HepG2 (cell line): ENCODE measurements at regions not wholly inside any gene's neighbourhood (a gene's known extent, or its start where the extent isn't known, plus 50 kb on each side); places are given as distances from the start of the nearest gene placed in this dataset.

ENCODE experiments used
- ATAC-seq: fragments of 200-7000 bp; cut with Tn5 transposase; 3 replicates; pipeline ENCODE4 v1.9.1; 2020; ENCODE audit warnings: mild to moderate bottlenecking, moderate library complexity
- BruUV-seq: library from RNA; stranded (reverse); fragments of 400-500 nt; replicated peaks from 2 replicates; lab custom pipeline; 2021; lab: Mats Ljungman, UMichigan
- CTCF ChIA-PET: fragments of 300-600 bp; formaldehyde crosslinking; extraction: SDS; loops from one replicate; lab custom pipeline; 2021; ENCODE audit warnings: low total read pairs, inconsistent platforms, low intra/inter-chr PET ratio; lab: Yijun Ruan, JAX
- POLR2A ChIA-PET: fragments of 350-600 bp; sonication (Branson Sonifier 250); formaldehyde crosslinking; loops from one replicate; lab custom pipeline; 2020; ENCODE audit warnings: antibody characterized with exemption, inconsistent platforms; lab: Yijun Ruan, JAX
- DNase-seq: peaks from one replicate; pipeline ENCODE4 v3.0.0-alpha.2; 2015; ENCODE audit warnings: low spot score
- FAIRE-seq: peaks from 3 replicates; lab custom pipeline; 2011; peaks lifted over from hg19 to GRCh38; lab: Jason Lieb, UNC
- H2AFZ ChIP-seq: one replicate; pipeline ENCODE4 v1.6.1; 2011; ENCODE audit warnings: low read length, inconsistent platforms
- H3K27ac ChIP-seq: fragments of 300-600 bp; 3 replicates; pipeline ENCODE4 v1.8.0; 2011; ENCODE audit warnings: mixed run types, mild to moderate bottlenecking, mixed read lengths, low read length, inconsistent platforms; ENCODE audit not compliant: insufficient read depth; ENCODE audit errors: extremely low read length
- H3K27me3 ChIP-seq, 2 experiments: fragments of 200-600 bp in 1 of 2; 2 replicates in 1 of 2; 3 replicates in 1 of 2; pipeline versions ENCODE4 v1.6.0 to v1.8.0; 2011; ENCODE audit warnings: low read length in 2 of 2, mild to moderate bottlenecking in 2 of 2, moderate library complexity in 2 of 2, inconsistent platforms in 1 of 2; ENCODE audit not compliant: insufficient read depth in 2 of 2, control insufficient read depth in 1 of 2
- H3K36me3 ChIP-seq, 2 experiments: fragments of 200-600 bp in 1 of 2; replicated peaks in 1 of 2; 2 replicates in 1 of 2; 3 replicates in 1 of 2; pipeline versions ENCODE4 v1.5.1 to v1.8.0; 2011; ENCODE audit warnings: low read length in 2 of 2, inconsistent platforms in 1 of 2; ENCODE audit not compliant: insufficient read depth in 2 of 2, control insufficient read depth in 1 of 2
- H3K4me1 ChIP-seq: 2 replicates; pipeline ENCODE4 v1.5.1; 2012; ENCODE audit warnings: low read length, inconsistent platforms; ENCODE audit not compliant: insufficient read depth
- H3K4me2 ChIP-seq: 2 replicates; pipeline ENCODE4 v1.6.0; 2011; ENCODE audit warnings: low read depth, low read length, inconsistent platforms
- H3K4me3 ChIP-seq, 3 experiments: fragments of 200-600 bp in 1 of 3; sonication (generic), shearing (Covaris generic) in 1 of 3; replicated peaks in 1 of 3; 2 replicates each; pipeline ENCODE4 v1.5.1; 2011 to 2016; ENCODE audit warnings: low read length in 3 of 3, inconsistent platforms in 2 of 3, low read depth in 2 of 3, mild to moderate bottlenecking in 2 of 3, control low read depth in 1 of 3, mixed read lengths in 1 of 3; ENCODE audit not compliant: insufficient read depth in 1 of 3
- H3K79me2 ChIP-seq: one replicate; pipeline ENCODE4 v1.6.1; 2011; ENCODE audit warnings: low read length, inconsistent platforms; ENCODE audit not compliant: insufficient read depth
- H3K9ac ChIP-seq: 2 replicates; pipeline ENCODE4 v1.6.0; 2011; ENCODE audit warnings: mild to moderate bottlenecking, low read depth, low read length, inconsistent platforms; ENCODE audit not compliant: insufficient read depth
- H3K9me3 ChIP-seq: 2 replicates; pipeline ENCODE4 v1.5.1; 2012; ENCODE audit warnings: mild to moderate bottlenecking, low read length
- H4K20me1 ChIP-seq: 2 replicates; pipeline ENCODE4 v1.6.0; 2011; ENCODE audit warnings: inconsistent platforms, mild to moderate bottlenecking, low read length, moderate library complexity; ENCODE audit not compliant: insufficient read depth
- CREB1 ChIP-seq, 2 experiments: fragments of 450-650 bp in 1 of 2; IDR thresholded peaks; 2 replicates each; pipeline ENCODE4 v1.6.1; 2016 to 2017; ENCODE audit warnings: control low read depth in 1 of 2, mild to moderate bottlenecking in 1 of 2, missing compliant biosample characterization in 1 of 2, missing genetic modification characterization in 1 of 2
- NCOA1 ChIP-seq: sonication (generic); formaldehyde crosslinking; IDR thresholded peaks from 2 replicates; pipeline ENCODE4 v1.9.0; 2021; ENCODE audit warnings: missing genetic modification reagents
- PAXIP1 ChIP-seq: sonication (generic); formaldehyde crosslinking; conservative IDR thresholded peaks from 2 replicates; pipeline ENCODE4 v1.4.0; 2020; ENCODE audit warnings: mild to moderate bottlenecking, missing genetic modification reagents, moderate library complexity
- SRSF9 ChIP-seq: fragments of 200-400 bp; formaldehyde crosslinking; IDR thresholded peaks from 2 replicates; pipeline ENCODE4 v1.6.1; 2018; ENCODE audit warnings: borderline replicate concordance, mild to moderate bottlenecking, low read depth, low read length; ENCODE audit not compliant: insufficient read depth, poor library complexity, severe bottlenecking
- ZFP82 ChIP-seq: sonication (generic); formaldehyde crosslinking; IDR thresholded peaks from 2 replicates; pipeline ENCODE4 v1.5.1; 2020; ENCODE audit warnings: mild to moderate bottlenecking, missing genetic modification reagents, borderline replicate concordance
- ZNF776 ChIP-seq: sonication (generic); formaldehyde crosslinking; IDR thresholded peaks from 2 replicates; pipeline ENCODE4 v1.4.0; 2020; ENCODE audit warnings: mild to moderate bottlenecking, missing genetic modification reagents
- WGBS: methylation state at CpG from one replicate; pipeline ENCODE4 v1.1.6; 2017; ENCODE audit warnings: low lambda C conversion rate; 5-methylcytosine and 5-hydroxymethylcytosine counted together
- in situ Hi-C: cut with HindIII; loops from 2 replicates; pipeline ENCODE4 v1.10.0; 2017; ENCODE audit warnings: low pct_unique_long_range_greater_than_20kb; ENCODE audit not compliant: extremely low pct_ligation_motif_present
- intact Hi-C: fragments of 100-400 bp; cut with micrococcal nuclease; formaldehyde crosslinking; loops from one replicate; pipeline ENCODE4 v1.10.0; 2022; ENCODE audit not compliant: unreplicated experiment
- TF ChIP-seq, protein P1 (sequence below): sonication (generic); formaldehyde crosslinking; IDR thresholded peaks from 2 replicates; pipeline ENCODE4 v1.4.0; 2020; ENCODE audit warnings: missing genetic modification reagents, borderline replicate concordance

GRCh38 chr19:27876489-27876888 is 1336.5 kb downstream of the UQCRFS1 start (continued):
- TF ChIP-seq ZNF776 (CRISPR knock-in tag) = no peak
- no peak for TF ChIP-seq ZFP82 (CRISPR knock-in tag)
- TF ChIP-seq SRSF9 = no peak
- no peak for TF ChIP-seq NCOA1 (CRISPR knock-in tag)

DNA sequence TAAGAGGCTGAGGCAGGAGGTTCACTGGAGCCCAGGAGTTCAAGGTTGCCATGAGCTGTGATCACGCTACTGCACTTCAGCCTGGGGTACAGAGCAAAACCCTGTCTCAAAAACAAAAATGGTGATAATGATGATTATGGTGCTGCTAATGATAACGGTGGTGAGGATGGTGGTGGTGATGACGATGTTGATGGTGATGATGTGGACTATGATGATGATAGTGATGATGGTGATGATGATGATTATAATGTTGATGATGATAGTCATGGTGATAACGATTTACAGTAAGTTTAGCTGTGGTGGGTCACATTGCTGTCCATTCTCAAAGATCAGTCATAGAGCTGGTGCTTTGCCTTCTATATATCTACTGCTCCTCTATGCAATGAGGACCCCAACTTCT is 1340.6 kb downstream of the UQCRFS1 start:
- ChIA-PET CTCF (no interaction called here), POLR2A (no interaction called here)
- Histone ChIP-seq H3K4me3 (no peak overlapping the region), H3K27me3 (no peaks in the 10 kb centered on the region), H3K4me2 (no peak overlapping the region), H3K9ac (no peak overlapping the region), H3K27ac (no peak overlapping the region), H3K36me3 (no peaks in the 10 kb centered on the region), H3K79me2 (no peaks in the 10 kb centered on the region), H2AFZ (no peak overlapping the region), H4K20me1 (no peaks in the 10 kb centered on the region), H3K4me1 (no peaks in the 10 kb centered on the region), H3K9me3 (peaks cover 87% of the 10 kb centered on the region)
- WGBS = 17% methylated on average over 4 of the region's 4 CpGs
- intact Hi-C loops (no loop called here), in situ Hi-C loops (no loop called here)
- ATAC-seq = no peak
- BruUV-seq = no TSS peak
- FAIRE-seq = no peak
- DNase-seq = no peak
- no peak for TF ChIP-seq PAXIP1 (CRISPR knock-in tag)
- TF ChIP-seq, protein P1, sequence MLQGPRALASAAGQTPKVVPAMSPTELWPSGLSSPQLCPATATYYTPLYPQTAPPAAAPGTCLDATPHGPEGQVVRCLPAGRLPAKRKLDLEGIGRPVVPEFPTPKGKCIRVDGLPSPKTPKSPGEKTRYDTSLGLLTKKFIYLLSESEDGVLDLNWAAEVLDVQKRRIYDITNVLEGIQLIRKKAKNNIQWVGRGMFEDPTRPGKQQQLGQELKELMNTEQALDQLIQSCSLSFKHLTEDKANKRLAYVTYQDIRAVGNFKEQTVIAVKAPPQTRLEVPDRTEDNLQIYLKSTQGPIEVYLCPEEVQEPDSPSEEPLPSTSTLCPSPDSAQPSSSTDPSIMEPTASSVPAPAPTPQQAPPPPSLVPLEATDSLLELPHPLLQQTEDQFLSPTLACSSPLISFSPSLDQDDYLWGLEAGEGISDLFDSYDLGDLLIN (CRISPR knock-in tag) = no peak
- TF ChIP-seq CREB1 (IDR thresholded peaks at IDR 0.05) = peak; percentile 92
- TF ChIP-seq CREB1 (CRISPR knock-in tag; IDR thresholded peaks at IDR 0.05) = no peak
- TF ChIP-seq, all 625 proteins: peak for 1
